Caco-2 (cell line): ENCODE measurements at regions not wholly inside any gene's neighbourhood (a gene's known extent, or its start where the extent isn't known, plus 50 kb on each side); places are given as distances from the start of the nearest gene placed in this dataset.

Source experiments
- BruUV-seq: library from RNA; stranded (reverse); fragments of 400-500 nt; replicated peaks from 2 replicates; lab custom pipeline; 2021; lab: Mats Ljungman, UMichigan
- CTCF ChIA-PET: fragments of 300-600 bp; sonication (Branson Sonifier 250); formaldehyde crosslinking; loops from one replicate; lab custom pipeline; 2022; ENCODE audit warnings: antibody characterized with exemption; lab: Charles Lee
- POLR2A ChIA-PET: fragments of 300-600 bp; sonication (Branson Sonifier 250); formaldehyde crosslinking; loops from one replicate; lab custom pipeline; 2022; ENCODE audit warnings: antibody characterized with exemption; lab: Charles Lee
- DNase-seq, 2 experiments: peaks; one replicate each; pipeline versions ENCODE4 v3.0.0 to v3.0.0-alpha.2; 2020 to 2022
- H3K27me3 ChIP-seq: replicated peaks from 2 replicates; pipeline ENCODE4 v1.6.0; 2011; ENCODE audit warnings: low read length; ENCODE audit not compliant: control insufficient read depth, insufficient read depth
- H3K36me3 ChIP-seq: 2 replicates; pipeline ENCODE4 v1.5.1; 2011; ENCODE audit warnings: low read length; ENCODE audit not compliant: control insufficient read depth, insufficient read depth
- H3K4me1 ChIP-seq: fragments of 250-450 bp; sonication (Bioruptor Pico); 2 replicates; pipeline ENCODE4 v1.5.1; 2020; ENCODE audit warnings: mild to moderate bottlenecking
- H3K4me3 ChIP-seq: 2 replicates; pipeline ENCODE4 v1.5.1; 2011; ENCODE audit warnings: low read depth, mild to moderate bottlenecking, control low read depth, low read length
- H3K9me3 ChIP-seq: fragments of 250-450 bp; sonication (Bioruptor Pico); 2 replicates; pipeline ENCODE4 v1.5.1; 2020; ENCODE audit warnings: mild to moderate bottlenecking, moderate library complexity
- H3K27ac Mint-ChIP-seq: one replicate; pipeline ENCODE4 v1.8.0; 2022; ENCODE audit warnings: mixed read lengths; ENCODE audit not compliant: unreplicated experiment
- H3K27me3 Mint-ChIP-seq: one replicate; pipeline ENCODE4 v1.8.0; 2022; ENCODE audit warnings: mixed read lengths; ENCODE audit not compliant: insufficient read depth, unreplicated experiment
- H3K36me3 Mint-ChIP-seq: one replicate; pipeline ENCODE4 v1.8.0; 2022; ENCODE audit warnings: mild to moderate bottlenecking, mixed read lengths; ENCODE audit not compliant: insufficient read depth, unreplicated experiment
- H3K4me1 Mint-ChIP-seq: one replicate; pipeline ENCODE4 v1.8.0; 2022; ENCODE audit warnings: low read depth, mixed read lengths; ENCODE audit not compliant: unreplicated experiment
- H3K4me3 Mint-ChIP-seq: one replicate; pipeline ENCODE4 v1.8.0; 2022; ENCODE audit warnings: mild to moderate bottlenecking, moderate library complexity, mixed read lengths; ENCODE audit not compliant: unreplicated experiment
- H3K9me3 Mint-ChIP-seq: one replicate; pipeline ENCODE4 v1.8.0; 2022; ENCODE audit warnings: mixed read lengths; ENCODE audit not compliant: unreplicated experiment
- intact Hi-C: fragments of 100-400 bp; cut with micrococcal nuclease; formaldehyde crosslinking; loops from one replicate; pipeline ENCODE4 v1.10.0; 2022; ENCODE audit not compliant: unreplicated experiment
- TF ChIP-seq, protein P1 (sequence below), 2 experiments: fragments of 200-600 bp in 1 of 2; IDR thresholded peaks; 1 replicate in 1 of 2; 2 replicates in 1 of 2; pipeline versions ENCODE4 v1.5.1 to v1.8.0; 2011 to 2022; ENCODE audit warnings: antibody characterized with exemption in 1 of 2, control low read depth in 1 of 2, inconsistent platforms in 1 of 2, low read depth in 1 of 2, low read length in 1 of 2, mild to moderate bottlenecking in 1 of 2, moderate library complexity in 1 of 2; ENCODE audit not compliant: insufficient read depth in 1 of 2, severe bottlenecking in 1 of 2, unreplicated experiment in 1 of 2

- no TSS peak for BruUV-seq
- Mint-ChIP-seq H3K9me3 (no peaks in the 10 kb centered on the region), H3K27ac (no peak overlapping the region), H3K27me3 (peaks cover 12% of the 10 kb centered on the region), H3K36me3 (no peaks in the 10 kb centered on the region), H3K4me1 (peaks cover 12% of the 10 kb centered on the region), H3K4me3 (no peak overlapping the region)
- POLR2A ChIA-PET, result no interaction called here
- Histone ChIP-seq H3K36me3 (no peaks in the 10 kb centered on the region), H3K4me1 (no peaks in the 10 kb centered on the region), H3K9me3 (no peaks in the 10 kb centered on the region), H3K27me3 (no peaks in the 10 kb centered on the region), H3K4me3 (no peak overlapping the region)
- intact Hi-C loops, result no loop called here
- TF ChIP-seq, protein P1, sequence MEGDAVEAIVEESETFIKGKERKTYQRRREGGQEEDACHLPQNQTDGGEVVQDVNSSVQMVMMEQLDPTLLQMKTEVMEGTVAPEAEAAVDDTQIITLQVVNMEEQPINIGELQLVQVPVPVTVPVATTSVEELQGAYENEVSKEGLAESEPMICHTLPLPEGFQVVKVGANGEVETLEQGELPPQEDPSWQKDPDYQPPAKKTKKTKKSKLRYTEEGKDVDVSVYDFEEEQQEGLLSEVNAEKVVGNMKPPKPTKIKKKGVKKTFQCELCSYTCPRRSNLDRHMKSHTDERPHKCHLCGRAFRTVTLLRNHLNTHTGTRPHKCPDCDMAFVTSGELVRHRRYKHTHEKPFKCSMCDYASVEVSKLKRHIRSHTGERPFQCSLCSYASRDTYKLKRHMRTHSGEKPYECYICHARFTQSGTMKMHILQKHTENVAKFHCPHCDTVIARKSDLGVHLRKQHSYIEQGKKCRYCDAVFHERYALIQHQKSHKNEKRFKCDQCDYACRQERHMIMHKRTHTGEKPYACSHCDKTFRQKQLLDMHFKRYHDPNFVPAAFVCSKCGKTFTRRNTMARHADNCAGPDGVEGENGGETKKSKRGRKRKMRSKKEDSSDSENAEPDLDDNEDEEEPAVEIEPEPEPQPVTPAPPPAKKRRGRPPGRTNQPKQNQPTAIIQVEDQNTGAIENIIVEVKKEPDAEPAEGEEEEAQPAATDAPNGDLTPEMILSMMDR (IDR thresholded peaks at IDR 0.05; ENCODE audit: insufficient read depth in 1 of 2, low read depth in 1 of 2, low read length in 1 of 2, severe bottlenecking in 1 of 2, unreplicated experiment in 1 of 2), result no peak
- CTCF ChIA-PET, result no interaction called here
- no peak for DNase-seq
These were observed 235.3 kb upstream of the SORL1-AS1 start for GRCh38 chr11:121688055-121688491.

- intact Hi-C loops, result no loop called here
- Mint-ChIP-seq H3K36me3 (no peaks in the 10 kb centered on the region), H3K4me1 (no peaks in the 10 kb centered on the region), H3K27me3 (peaks cover 20% of the 10 kb centered on the region), H3K4me3 (no peak overlapping the region), H3K9me3 (no peaks in the 10 kb centered on the region), H3K27ac (no peak overlapping the region)
- BruUV-seq, result no TSS peak
- no peak for DNase-seq
- H3K36me3 ChIP-seq, result no peaks in the 10 kb centered on the region
- POLR2A ChIA-PET, result no interaction called here
- CTCF ChIA-PET, result no interaction called here
- no peaks in the 10 kb centered on the region for H3K27me3 ChIP-seq
- no peak overlapping the region for H3K4me3 ChIP-seq
- H3K9me3 ChIP-seq, result no peaks in the 10 kb centered on the region
- TF ChIP-seq, protein P1 (IDR thresholded peaks at IDR 0.05; ENCODE audit: insufficient read depth in 1 of 2, low read depth in 1 of 2, low read length in 1 of 2, severe bottlenecking in 1 of 2, unreplicated experiment in 1 of 2), result no peak
- no peaks in the 10 kb centered on the region for H3K4me1 ChIP-seq
These were observed 231.0 kb upstream of the SORL1-AS1 start for GRCh38 chr11:121683791-121684190.
